ENCODE measurements at regions not wholly inside any gene's neighbourhood (a gene's known extent, or its start where the extent isn't known, plus 50 kb on each side); places are given as distances from the start of the nearest gene placed in this dataset.

- TF ChIP-seq POLR2AphosphoS5 (IDR thresholded peaks at IDR 0.05) (no peak), CTCF (IDR thresholded peaks at IDR 0.05) (no peak)
These were observed 747.2 kb upstream of the ACO1 start for GRCh38 chr9:31637265-31637664.

All from prostate gland (tissue), 2 donors.